PFSK-1 (cell line): ENCODE measurements at regions not wholly inside any gene's neighbourhood (a gene's known extent, or its start where the extent isn't known, plus 50 kb on each side); places are given as distances from the start of the nearest gene placed in this dataset.

ENCODE experiments used
- FOXP2 ChIP-seq: optimal IDR thresholded peaks from 2 replicates; pipeline ENCODE3; 2011; ENCODE audit warnings: borderline replicate concordance, control low read depth, inconsistent platforms; ENCODE audit not compliant: insufficient read depth; ENCODE audit errors: extremely low read length, extremely low read depth
- POLR2AphosphoS5 ChIP-seq: IDR thresholded peaks from 2 replicates; pipeline ENCODE4 v1.6.1; 2012; ENCODE audit warnings: low read depth, mild to moderate bottlenecking, control low read depth, low read length, moderate library complexity
- SIN3A ChIP-seq: IDR thresholded peaks from 2 replicates; pipeline ENCODE4 v1.6.1; 2012; ENCODE audit warnings: mild to moderate bottlenecking, low read length, moderate library complexity, borderline replicate concordance; ENCODE audit not compliant: insufficient read depth
- TAF1 ChIP-seq: IDR thresholded peaks from 2 replicates; pipeline ENCODE4 v1.6.1; 2012; ENCODE audit warnings: low read length, control low read depth, borderline replicate concordance; ENCODE audit not compliant: insufficient read depth
- TF ChIP-seq, protein P1 (sequence below), 2 experiments: IDR thresholded peaks; 2 replicates each; pipeline versions ENCODE4 v1.6.1 to v1.8.0; 2011 to 2012; ENCODE audit warnings: low read depth in 2 of 2, low read length in 2 of 2, control low read depth in 1 of 2, inconsistent platforms in 1 of 2, mild to moderate bottlenecking in 1 of 2, moderate library complexity in 1 of 2; ENCODE audit not compliant: insufficient read depth in 1 of 2

DNA sequence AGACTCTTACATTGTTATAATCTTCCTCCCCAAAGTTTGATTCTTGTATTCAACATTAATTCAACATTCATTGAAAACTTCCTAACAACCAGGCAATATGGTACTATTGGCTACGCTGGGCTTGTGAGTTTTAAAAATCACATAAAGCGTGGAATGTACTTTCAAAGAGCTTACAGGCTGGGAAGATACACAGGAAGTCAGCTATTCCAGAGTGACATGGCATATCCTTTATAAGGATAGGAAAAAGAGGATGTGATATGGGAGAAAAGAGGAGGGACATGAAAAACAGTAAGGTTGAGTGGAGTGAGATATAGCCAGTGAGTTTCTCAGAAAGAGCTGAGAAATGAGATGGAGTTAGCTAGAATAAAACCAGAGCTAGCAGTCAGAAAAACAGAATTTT, 103.6 kb upstream of the ATF7IP start:
- TF ChIP-seq TAF1 (no peak), SIN3A (no peak), FOXP2 (no peak), POLR2AphosphoS5 (no peak)
- TF ChIP-seq, protein P1, sequence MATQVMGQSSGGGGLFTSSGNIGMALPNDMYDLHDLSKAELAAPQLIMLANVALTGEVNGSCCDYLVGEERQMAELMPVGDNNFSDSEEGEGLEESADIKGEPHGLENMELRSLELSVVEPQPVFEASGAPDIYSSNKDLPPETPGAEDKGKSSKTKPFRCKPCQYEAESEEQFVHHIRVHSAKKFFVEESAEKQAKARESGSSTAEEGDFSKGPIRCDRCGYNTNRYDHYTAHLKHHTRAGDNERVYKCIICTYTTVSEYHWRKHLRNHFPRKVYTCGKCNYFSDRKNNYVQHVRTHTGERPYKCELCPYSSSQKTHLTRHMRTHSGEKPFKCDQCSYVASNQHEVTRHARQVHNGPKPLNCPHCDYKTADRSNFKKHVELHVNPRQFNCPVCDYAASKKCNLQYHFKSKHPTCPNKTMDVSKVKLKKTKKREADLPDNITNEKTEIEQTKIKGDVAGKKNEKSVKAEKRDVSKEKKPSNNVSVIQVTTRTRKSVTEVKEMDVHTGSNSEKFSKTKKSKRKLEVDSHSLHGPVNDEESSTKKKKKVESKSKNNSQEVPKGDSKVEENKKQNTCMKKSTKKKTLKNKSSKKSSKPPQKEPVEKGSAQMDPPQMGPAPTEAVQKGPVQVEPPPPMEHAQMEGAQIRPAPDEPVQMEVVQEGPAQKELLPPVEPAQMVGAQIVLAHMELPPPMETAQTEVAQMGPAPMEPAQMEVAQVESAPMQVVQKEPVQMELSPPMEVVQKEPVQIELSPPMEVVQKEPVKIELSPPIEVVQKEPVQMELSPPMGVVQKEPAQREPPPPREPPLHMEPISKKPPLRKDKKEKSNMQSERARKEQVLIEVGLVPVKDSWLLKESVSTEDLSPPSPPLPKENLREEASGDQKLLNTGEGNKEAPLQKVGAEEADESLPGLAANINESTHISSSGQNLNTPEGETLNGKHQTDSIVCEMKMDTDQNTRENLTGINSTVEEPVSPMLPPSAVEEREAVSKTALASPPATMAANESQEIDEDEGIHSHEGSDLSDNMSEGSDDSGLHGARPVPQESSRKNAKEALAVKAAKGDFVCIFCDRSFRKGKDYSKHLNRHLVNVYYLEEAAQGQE (IDR thresholded peaks at IDR 0.05; ENCODE audit: insufficient read depth in 1 of 2, low read depth in 2 of 2, low read length in 2 of 2) = no peak

DNA sequence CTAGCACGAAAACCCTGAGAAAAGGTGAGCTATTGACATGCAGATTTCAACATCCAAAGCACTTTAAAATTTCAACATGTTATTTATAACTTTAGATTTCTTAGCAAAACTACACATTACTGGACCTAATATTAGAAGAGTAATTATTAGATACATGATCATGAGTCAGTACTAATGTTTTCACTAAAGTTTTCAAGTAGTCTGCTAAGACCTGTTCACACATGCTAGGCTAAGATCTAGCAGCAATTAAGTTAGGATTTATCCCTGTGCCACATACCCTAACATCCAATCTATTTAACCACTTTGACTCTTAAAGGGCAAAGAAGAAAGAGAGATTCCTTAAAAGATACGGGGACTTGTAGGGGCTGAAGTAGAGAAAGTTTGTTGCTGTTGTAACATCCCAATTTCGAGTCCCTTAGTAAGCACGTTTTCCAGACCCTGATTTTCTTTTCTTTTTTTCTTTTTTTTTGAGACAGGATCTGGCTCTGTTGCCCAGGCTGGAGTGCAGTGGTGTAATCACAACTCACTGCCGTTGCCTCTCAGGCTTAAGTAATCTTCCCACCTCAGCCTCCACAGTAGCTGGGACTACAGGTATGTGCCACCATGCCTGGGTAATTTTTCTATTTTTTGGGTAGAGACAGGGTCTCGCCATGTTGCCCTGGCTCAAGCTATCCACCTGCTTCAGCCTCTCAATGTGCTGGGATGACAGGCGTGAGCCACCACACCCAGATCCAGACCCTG, 102.5 kb upstream of the ATF7IP start:
- TF ChIP-seq POLR2AphosphoS5 = no peak
- TF ChIP-seq, protein P1 (IDR thresholded peaks at IDR 0.05; ENCODE audit: insufficient read depth in 1 of 2, low read depth in 2 of 2, low read length in 2 of 2) = no peak
- TF ChIP-seq SIN3A = no peak

DNA sequence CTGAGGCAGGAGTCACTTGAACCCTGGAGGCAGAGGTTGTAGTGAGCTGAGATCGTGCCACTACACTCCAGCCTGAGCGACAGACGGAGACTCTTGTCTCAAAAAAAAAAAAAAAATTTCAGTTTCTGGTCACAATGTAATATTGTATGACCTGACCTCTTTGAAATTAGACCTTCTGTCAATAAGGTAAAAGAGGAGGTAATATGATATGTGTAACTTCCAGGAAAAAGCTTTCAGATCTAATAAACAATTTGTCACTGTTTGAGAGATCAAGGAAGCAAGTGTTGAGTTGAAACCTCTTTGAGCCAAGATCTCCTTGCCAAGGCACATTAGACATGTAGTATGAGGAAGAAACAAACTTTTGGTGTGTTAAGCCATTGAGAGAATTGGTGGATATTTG, 101.7 kb upstream of the ATF7IP start:
- TF ChIP-seq, protein P1 (IDR thresholded peaks at IDR 0.05; ENCODE audit: insufficient read depth in 1 of 2, low read depth in 2 of 2, low read length in 2 of 2) = no peak
- TF ChIP-seq SIN3A (no peak), FOXP2 (no peak), POLR2AphosphoS5 (no peak), TAF1 (no peak)

DNA sequence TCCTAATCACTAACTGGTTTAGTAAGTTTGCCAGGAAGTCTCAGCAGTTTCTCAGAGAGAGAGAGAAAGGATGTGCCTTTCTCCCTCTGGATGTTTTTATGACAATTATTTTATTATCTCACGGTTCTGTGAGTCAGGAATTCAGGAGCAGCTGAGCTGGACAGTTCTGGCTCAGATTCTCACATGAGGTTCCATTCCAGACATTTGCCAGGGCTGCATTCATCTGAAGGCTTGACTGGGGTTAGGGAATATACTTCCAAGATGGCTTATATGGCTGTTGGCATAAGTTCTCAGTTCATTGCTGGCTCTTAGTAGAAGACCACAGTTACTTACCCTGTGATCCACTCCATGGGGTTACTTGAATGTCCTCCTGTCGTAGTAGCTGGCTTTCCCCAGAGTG, 101.2 kb upstream of the ATF7IP start:
- TF ChIP-seq, protein P1 (IDR thresholded peaks at IDR 0.05; ENCODE audit: insufficient read depth in 1 of 2, low read depth in 2 of 2, low read length in 2 of 2) = peak; percentile 76 to 95
- no peak for TF ChIP-seq SIN3A

DNA sequence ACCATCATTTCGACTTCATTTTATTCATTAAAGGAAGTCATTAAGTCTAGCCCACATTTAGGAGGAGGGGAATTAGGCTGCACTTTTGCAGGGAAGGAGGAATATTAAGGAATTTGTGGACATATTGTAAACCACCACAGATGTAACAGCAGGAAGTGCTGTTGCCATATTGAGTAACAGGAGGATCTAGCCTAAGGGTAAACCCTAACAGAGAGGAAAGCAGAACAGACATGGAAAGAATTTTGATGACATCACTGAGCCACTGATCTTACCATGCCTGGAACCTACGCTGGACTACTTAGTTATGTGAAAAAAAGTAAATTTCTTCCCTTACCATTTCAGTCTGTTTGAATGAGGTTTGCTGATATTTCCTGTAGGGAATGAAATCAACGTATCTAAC, 100.7 kb upstream of the ATF7IP start:
- TF ChIP-seq TAF1 (no peak), POLR2AphosphoS5 (no peak), SIN3A (no peak), FOXP2 (no peak)
- TF ChIP-seq, protein P1 (IDR thresholded peaks at IDR 0.05; ENCODE audit: insufficient read depth in 1 of 2, low read depth in 2 of 2, low read length in 2 of 2) = no peak
